Activated T-cell treated with anti-CD3 and anti-CD28 coated beads for 1 hour (primary cell): ENCODE measurements at regions not wholly inside any gene's neighbourhood (a gene's known extent, or its start where the extent isn't known, plus 50 kb on each side); places are given as distances from the start of the nearest gene placed in this dataset.

Source experiments
- DNase-seq: peaks from one replicate; pipeline ENCODE4 v3.0.0-alpha.2; 2020; ENCODE audit warnings: low read depth

GRCh38 chr14:101193845-101194372 is 290.4 kb upstream of the RTL1 start:
- DNase-seq = no peak

- DNase-seq = no peak
These were observed 291.1 kb upstream of the RTL1 start for GRCh38 chr14:101194373-101195308.

GRCh38 chr14:101195309-101195901 is 291.9 kb upstream of the RTL1 start:
- no peak for DNase-seq

DNA sequence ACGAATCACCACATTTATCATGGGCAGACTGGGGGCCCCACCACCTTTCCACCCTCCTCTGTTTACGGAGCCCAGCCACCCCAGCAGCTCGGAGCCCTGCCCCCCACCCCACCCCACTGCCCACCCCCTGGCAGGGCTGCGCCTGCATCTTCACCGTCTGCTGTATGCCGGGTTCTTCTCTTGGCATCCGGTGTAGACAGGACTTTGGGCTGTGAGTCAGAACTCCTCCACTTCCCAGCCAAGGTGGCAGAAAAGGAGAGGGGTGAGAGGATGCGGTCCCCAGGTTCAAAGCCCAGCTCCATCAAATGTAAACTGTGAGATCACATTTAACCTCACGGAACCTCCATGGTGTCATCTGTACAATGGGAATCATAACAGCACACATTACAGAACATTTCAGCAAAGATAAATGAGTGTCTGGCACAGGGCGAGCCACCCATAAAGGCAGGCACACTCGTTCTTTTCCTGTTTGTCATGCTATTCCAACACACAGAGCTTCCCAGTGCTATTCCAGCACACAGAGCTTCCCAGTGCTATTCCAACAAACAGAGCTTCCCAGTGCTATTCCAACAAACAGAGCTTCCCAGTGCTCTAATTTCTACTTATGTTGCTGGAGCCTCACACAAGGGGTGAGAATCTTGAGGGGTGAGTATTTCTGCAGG is 292.7 kb upstream of the RTL1 start:
- no peak for DNase-seq

- DNase-seq = no peak
These were observed 293.5 kb upstream of the RTL1 start for GRCh38 chr14:101196795-101197590.

DNA sequence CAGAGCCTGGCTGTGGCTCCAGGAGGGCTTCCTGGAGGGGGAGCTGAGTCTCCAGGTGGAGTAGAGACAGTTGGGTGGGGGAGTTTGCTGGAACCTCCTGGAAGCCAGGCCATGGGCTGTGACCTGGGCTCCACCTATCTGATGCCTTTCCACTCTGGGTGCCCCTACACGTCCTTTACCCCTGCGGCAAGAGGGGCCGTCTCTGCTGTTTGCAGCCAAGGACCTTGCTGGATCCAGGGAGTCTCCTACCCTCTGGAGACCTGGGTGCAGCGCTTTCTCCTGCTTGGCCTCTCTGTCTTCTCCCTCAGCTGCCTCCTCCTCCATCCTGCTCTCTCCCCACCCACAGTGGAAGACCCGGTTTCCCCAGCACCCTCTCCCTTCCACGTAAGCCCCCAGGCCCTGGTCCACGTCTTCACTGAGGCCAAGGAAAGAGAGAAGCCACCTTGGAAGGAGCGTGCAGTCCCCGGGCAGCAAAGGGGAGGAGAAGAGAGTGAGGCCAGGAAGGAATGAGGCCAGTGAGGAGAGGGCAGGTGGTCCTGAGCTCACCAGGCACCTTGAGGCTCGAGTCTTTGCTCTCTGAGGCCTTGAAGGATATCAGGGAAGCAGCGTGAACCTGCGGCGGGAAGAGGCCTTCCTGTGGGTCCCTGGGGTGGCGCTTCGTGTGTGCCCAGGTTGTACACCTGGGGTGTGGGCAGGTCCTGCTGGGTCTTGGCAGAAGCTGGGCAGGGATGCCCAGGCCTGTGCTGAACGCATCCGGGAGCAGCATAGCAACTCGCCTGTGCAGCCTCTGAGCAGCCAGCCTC is 294.3 kb upstream of the RTL1 start:
- no peak for DNase-seq

GRCh38 chr14:101198398-101199027 is 295.0 kb upstream of the RTL1 start:
- DNase-seq = no peak

GRCh38 chr14:101199028-101199770 is 295.7 kb upstream of the RTL1 start:
- DNase-seq = no peak

DNA sequence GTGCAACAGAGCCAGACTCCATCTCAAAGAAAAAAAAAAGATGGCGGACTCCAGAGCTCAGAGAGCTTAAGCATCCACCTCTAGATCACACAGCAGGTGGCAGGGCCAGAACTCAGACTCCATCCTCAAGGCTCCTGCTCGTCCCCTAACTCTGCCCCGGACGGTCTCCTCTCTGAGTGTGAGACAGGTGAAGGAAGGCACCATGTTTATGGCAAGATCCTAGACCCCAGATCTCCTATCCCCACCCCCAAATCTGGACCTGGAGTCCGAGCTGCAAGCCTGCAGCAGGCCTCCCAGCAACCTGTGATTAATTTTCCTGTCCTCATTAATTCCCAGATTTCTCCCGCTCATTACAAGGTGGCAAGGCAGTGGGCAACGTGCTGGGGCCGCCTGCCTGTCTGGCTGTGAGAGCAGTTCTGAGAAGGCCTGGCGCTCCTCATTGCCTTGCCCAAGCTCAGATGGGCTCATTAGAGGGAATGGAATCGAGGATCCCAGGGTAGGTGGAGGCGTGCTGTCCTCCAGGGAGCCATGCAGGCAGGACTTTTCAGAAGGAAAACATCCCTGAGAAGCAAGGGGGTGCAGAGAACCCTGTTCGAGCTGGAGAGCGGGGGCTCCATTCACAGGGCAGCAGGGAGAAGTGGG is 296.6 kb upstream of the RTL1 start:
- DNase-seq = no peak

- no peak for DNase-seq
These were observed 297.4 kb upstream of the RTL1 start for GRCh38 chr14:101200650-101201516.

- no peak for DNase-seq
These were observed 298.1 kb upstream of the RTL1 start for GRCh38 chr14:101201535-101202151.

GRCh38 chr14:101202627-101203404 is 299.3 kb upstream of the RTL1 start:
- DNase-seq = no peak

- no peak for DNase-seq
These were observed 303.0 kb upstream of the RTL1 start for GRCh38 chr14:101206556-101206955.

DNA sequence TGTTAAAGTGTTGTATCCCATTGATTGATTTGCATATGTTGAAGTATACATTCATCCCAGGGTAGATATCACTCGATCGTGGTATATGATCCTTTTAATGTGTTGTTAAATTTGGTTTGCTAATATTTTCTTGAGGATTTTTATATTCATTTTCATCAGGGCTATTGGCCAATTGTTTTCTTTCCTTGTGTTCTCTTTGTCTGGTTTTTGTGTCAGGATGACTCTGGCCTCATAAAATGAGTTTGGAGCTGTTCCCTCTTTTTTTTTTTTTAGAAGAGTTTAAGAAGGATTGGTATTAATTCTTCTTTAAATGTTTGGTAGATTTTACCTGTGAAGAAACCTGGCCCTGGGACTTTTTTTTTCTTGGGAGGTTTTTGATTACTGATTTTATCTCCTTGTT is 303.5 kb upstream of the RTL1 start:
- no peak for DNase-seq

GRCh38 chr14:101207897-101208296 is 304.4 kb upstream of the RTL1 start:
- no peak for DNase-seq

DNA sequence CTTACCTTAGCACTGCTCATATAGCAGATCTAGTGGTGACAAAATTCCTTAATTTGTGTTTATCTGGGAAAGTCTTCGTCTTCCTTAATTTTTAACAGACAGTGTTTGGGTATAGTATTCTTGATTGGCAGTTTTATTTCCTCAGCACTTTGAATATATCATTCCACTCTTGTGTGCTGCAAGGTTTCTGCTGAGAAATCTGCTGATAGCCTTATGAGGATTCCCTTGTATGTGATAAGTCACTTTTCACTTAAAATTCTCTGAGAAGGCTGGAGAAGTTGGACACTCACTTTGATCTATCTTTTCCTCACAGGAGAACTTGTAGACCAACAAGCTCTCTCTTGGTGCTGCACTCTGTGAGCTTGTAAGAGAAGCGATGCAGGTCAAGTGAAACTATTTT is 306.1 kb upstream of the RTL1 start:
- DNase-seq = no peak

DNA sequence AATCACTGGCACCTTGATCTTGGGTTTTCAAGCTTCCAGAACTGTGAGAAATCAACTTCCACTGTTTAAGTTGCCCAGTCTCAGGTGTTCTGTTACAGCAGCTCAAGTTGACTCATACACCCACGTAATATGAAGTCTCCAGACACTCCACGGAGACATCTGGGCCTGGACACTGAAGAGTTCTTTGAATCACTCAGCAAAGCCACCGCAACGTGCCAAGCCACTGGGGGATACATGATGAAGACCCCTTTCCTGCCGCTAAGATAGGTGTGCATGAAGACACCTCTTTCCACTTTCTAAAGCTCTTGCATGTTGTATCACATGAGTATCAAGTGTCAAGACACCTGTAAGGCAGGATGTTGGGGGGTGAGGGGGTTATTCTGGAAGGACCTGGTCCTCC is 311.7 kb upstream of the RTL1 start:
- no peak for DNase-seq
